Lung (tissue), 11 donors: ENCODE measurements at regions not wholly inside any gene's neighbourhood (a gene's known extent, or its start where the extent isn't known, plus 50 kb on each side); places are given as distances from the start of the nearest gene placed in this dataset.

Source experiments
- ATAC-seq: fragments of 200-7000 bp; cut with Tn5 transposase; one replicate; pipeline ENCODE4 v1.9.1; 2020; ENCODE audit warnings: moderate number of reproducible peaks; ENCODE audit not compliant: insufficient read depth, low FRiP score
- DNase-seq, 3 donors: peaks; one replicate each; pipeline ENCODE4 v3.0.0-alpha.2; 2013 to 2017
- H3K27ac ChIP-seq, 2 donors: one replicate each; pipeline ENCODE4 v1.5.1; 2013; ENCODE audit warnings: mild to moderate bottlenecking in 2 of 2, moderate library complexity in 2 of 2, control low read depth in 1 of 2, inconsistent platforms in 1 of 2, low read depth in 1 of 2, low read length in 1 of 2
- H3K27me3 ChIP-seq, 3 donors: one replicate each; pipeline ENCODE4 v1.5.1; 2013; ENCODE audit warnings: low read length in 2 of 3; ENCODE audit not compliant: control insufficient read depth in 3 of 3, insufficient read depth in 3 of 3
- H3K36me3 ChIP-seq, 4 donors: one replicate each; pipeline ENCODE4 v1.5.1; 2013; ENCODE audit warnings: low read length in 4 of 4, mild to moderate bottlenecking in 1 of 4, moderate library complexity in 1 of 4; ENCODE audit not compliant: control insufficient read depth in 4 of 4, insufficient read depth in 4 of 4
- H3K4me1 ChIP-seq, 5 donors: one replicate each; pipeline ENCODE4 v1.5.1; 2013; ENCODE audit warnings: low read length in 5 of 5, mild to moderate bottlenecking in 2 of 5, moderate library complexity in 1 of 5; ENCODE audit not compliant: control insufficient read depth in 5 of 5, insufficient read depth in 5 of 5
- H3K4me3 ChIP-seq: one replicate; pipeline ENCODE4 v1.5.1; 2013; ENCODE audit warnings: mild to moderate bottlenecking, control low read depth, moderate library complexity
- H3K9ac ChIP-seq, 2 donors: one replicate each; pipeline ENCODE4 v1.5.1; 2013; ENCODE audit warnings: low read length in 2 of 2, control low read depth in 1 of 2; ENCODE audit not compliant: insufficient read depth in 1 of 2
- H3K9me3 ChIP-seq, 4 donors: one replicate each; pipeline ENCODE4 v1.5.1; 2013; ENCODE audit warnings: low read length in 3 of 4, mild to moderate bottlenecking in 1 of 4, moderate library complexity in 1 of 4; ENCODE audit not compliant: control insufficient read depth in 4 of 4, insufficient read depth in 3 of 4
- WGBS, 2 donors: extraction: QIAGEN DNeasy Blood & Tissue Kit; methylation state at CpG; one replicate each; pipeline ENCODE4 v1.1.7; 2013; 5-methylcytosine and 5-hydroxymethylcytosine counted together
- TF ChIP-seq, protein P1 (sequence below): IDR thresholded peaks from 2 replicates; pipeline ENCODE4 v1.5.1; 2012; ENCODE audit warnings: mild to moderate bottlenecking; ENCODE audit errors: control extremely low read depth, extremely low read depth
- donor health status: control.
- donor health status: control.
- donor health status: Bipolar disorder and iron deficiency.
- donor health status: healthy.
- donor health status: DM: yes; HTN: yes; CAD: no.

GRCh38 chr11:112777283-112777751 lies 183.9 kb upstream of the NCAM1 start:
- Histone ChIP-seq H3K27me3 (no peaks in the 10 kb centered on the region), H3K27ac (peak overlapping the region in 1 of 2 donors; percentile 47), H3K4me3 (no peak overlapping the region), H3K9ac (no peak overlapping the region), H3K36me3 (no peaks in the 10 kb centered on the region), H3K9me3 (peaks cover 0 to 5% (median 0%) of the 10 kb centered on the region in 4 donors), H3K4me1 (peaks cover 0 to 11% (median 0%) of the 10 kb centered on the region in 5 donors)
- DNase-seq (peak in 2 of 3 donors; percentile 30 to 46), ATAC-seq (no peak)
- TF ChIP-seq, protein P1, sequence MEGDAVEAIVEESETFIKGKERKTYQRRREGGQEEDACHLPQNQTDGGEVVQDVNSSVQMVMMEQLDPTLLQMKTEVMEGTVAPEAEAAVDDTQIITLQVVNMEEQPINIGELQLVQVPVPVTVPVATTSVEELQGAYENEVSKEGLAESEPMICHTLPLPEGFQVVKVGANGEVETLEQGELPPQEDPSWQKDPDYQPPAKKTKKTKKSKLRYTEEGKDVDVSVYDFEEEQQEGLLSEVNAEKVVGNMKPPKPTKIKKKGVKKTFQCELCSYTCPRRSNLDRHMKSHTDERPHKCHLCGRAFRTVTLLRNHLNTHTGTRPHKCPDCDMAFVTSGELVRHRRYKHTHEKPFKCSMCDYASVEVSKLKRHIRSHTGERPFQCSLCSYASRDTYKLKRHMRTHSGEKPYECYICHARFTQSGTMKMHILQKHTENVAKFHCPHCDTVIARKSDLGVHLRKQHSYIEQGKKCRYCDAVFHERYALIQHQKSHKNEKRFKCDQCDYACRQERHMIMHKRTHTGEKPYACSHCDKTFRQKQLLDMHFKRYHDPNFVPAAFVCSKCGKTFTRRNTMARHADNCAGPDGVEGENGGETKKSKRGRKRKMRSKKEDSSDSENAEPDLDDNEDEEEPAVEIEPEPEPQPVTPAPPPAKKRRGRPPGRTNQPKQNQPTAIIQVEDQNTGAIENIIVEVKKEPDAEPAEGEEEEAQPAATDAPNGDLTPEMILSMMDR: no peak
- WGBS, 2 donors: 48 to 51% methylated on average over 12 of the region's 12 CpGs

DNA sequence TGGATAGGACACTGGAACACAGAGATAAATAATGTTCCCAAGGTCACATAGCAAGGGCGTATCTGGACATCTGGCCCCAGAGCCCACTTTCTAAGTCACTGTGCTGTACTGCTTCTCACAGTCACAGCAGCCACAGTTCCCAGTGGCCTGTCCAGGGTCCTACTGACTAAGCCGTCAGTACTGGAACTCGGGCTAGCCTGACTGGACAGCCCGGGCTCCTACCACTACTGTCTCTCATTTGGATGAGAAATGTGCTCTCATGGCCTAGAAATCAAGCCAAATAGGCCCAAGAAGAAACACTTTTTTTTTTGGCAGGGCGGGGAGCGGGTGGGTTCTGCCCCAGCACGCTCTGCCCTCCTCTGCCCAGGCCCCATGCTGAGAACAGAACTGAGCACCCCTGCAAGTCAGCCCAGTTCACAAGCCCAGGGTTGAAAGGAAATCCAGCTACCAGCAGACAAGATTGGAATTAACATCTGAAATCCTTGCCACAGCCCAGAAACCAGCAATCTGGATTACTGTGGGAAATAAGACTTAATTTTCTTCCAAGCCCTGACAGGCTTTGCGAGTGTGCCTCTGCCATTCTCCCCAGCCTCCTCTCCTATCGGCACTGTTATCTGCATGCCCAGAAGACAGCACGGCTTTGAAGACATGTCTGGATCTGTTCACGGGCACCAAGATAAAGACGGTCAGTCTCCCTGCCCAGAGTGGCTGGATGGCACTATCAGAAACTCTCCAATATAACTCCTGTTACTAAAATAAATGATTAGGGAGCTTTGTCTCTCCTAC lies 182.9 kb upstream of the NCAM1 start:
- Histone ChIP-seq H3K27me3 (no peaks in the 10 kb centered on the region), H3K36me3 (no peaks in the 10 kb centered on the region), H3K9me3 (peaks cover 0 to 5% (median 0%) of the 10 kb centered on the region in 4 donors), H3K4me1 (peaks cover 0 to 11% (median 0%) of the 10 kb centered on the region in 5 donors), H3K27ac (peak overlapping the region in 1 of 2 donors; percentile 24), H3K9ac (no peak overlapping the region), H3K4me3 (no peak overlapping the region)
- ATAC-seq (no peak), DNase-seq (no peak)
- WGBS, 2 donors: 85 to 91% methylated on average over 12 of the region's 12 CpGs
- TF ChIP-seq, protein P1: no peak

DNA sequence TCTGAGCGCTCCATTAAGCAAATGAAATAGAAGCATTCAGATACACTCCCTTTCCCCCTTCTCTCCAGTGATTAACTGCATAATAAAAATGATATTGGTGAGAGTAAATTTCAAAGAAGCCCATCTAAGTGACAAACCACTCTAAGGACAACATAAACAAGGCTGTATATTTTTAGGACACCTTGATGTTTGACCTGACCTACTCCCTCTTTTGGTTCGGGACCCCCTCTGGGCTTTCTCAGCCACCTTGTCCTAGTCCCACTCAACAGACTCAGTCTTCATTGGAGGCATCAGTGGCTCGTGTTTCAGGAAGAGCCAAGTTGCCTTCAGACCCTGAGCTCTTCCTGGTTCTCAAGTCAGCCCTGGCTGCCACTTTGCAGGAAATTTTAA lies 182.3 kb upstream of the NCAM1 start:
- TF ChIP-seq, protein P1: no peak
- peaks cover 0 to 11% (median 0%) of the 10 kb centered on the region in 5 donors for H3K4me1 ChIP-seq
- ATAC-seq: no peak
- peaks cover 0 to 5% (median 0%) of the 10 kb centered on the region in 4 donors for H3K9me3 ChIP-seq
- no peak overlapping the region for H3K27ac ChIP-seq
- no peak for DNase-seq
- 62 to 68% methylated on average over 3 of the region's 3 CpGs for WGBS, 2 donors
- no peaks in the 10 kb centered on the region for H3K27me3 ChIP-seq
- H3K4me3 ChIP-seq: no peak overlapping the region
- H3K36me3 ChIP-seq: no peaks in the 10 kb centered on the region
- no peak overlapping the region for H3K9ac ChIP-seq
